Retinal pigment epithelial cell (primary cell): ENCODE measurements at regions not wholly inside any gene's neighbourhood (a gene's known extent, or its start where the extent isn't known, plus 50 kb on each side); places are given as distances from the start of the nearest gene placed in this dataset.

ENCODE experiments used
- DNase-seq: peaks from one replicate; pipeline ENCODE4 v3.0.0-alpha.2; 2010; ENCODE audit warnings: low read depth
- H3K4me3 ChIP-seq: 2 replicates; pipeline ENCODE4 v1.5.1; 2011; ENCODE audit warnings: mild to moderate bottlenecking, low read length, control low read depth, moderate library complexity
- TF ChIP-seq, protein P1 (sequence below): conservative IDR thresholded peaks from 2 replicates; pipeline ENCODE4 v1.5.1; 2011; ENCODE audit warnings: low read depth, low read length, control low read depth, inconsistent platforms

- DNase-seq = no peak
- H3K4me3 ChIP-seq = no peak overlapping the region
These were observed 72.7 kb upstream of the SLCO4A1 start for GRCh38 chr20:62569615-62570014.

DNA sequence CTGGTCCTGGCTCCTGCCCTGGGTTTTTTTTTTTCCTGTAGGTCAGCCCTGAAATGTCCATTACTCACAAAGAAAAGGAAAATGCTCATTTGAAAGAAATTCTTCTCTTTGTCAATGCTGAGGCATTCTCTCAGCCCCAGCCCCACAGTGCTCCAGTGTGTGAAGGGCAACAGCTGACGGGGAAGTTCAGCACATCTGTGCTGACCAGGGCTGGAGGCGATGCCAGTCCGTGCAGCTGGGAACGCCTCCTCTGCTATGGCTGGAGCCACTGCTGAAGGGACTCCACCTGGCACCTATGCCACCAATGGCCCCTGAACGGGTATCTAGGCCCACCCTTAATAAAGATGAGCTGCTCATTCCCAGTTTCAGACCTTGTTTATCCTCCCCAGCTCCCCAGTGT is 71.9 kb upstream of the SLCO4A1 start:
- no peak overlapping the region for H3K4me3 ChIP-seq
- no peak for DNase-seq
- TF ChIP-seq, protein P1, sequence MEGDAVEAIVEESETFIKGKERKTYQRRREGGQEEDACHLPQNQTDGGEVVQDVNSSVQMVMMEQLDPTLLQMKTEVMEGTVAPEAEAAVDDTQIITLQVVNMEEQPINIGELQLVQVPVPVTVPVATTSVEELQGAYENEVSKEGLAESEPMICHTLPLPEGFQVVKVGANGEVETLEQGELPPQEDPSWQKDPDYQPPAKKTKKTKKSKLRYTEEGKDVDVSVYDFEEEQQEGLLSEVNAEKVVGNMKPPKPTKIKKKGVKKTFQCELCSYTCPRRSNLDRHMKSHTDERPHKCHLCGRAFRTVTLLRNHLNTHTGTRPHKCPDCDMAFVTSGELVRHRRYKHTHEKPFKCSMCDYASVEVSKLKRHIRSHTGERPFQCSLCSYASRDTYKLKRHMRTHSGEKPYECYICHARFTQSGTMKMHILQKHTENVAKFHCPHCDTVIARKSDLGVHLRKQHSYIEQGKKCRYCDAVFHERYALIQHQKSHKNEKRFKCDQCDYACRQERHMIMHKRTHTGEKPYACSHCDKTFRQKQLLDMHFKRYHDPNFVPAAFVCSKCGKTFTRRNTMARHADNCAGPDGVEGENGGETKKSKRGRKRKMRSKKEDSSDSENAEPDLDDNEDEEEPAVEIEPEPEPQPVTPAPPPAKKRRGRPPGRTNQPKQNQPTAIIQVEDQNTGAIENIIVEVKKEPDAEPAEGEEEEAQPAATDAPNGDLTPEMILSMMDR = no peak

More at GRCh38 chr20:62569615-62570014, 72.7 kb upstream of the SLCO4A1 start:
- TF ChIP-seq, protein P1 = no peak

DNA sequence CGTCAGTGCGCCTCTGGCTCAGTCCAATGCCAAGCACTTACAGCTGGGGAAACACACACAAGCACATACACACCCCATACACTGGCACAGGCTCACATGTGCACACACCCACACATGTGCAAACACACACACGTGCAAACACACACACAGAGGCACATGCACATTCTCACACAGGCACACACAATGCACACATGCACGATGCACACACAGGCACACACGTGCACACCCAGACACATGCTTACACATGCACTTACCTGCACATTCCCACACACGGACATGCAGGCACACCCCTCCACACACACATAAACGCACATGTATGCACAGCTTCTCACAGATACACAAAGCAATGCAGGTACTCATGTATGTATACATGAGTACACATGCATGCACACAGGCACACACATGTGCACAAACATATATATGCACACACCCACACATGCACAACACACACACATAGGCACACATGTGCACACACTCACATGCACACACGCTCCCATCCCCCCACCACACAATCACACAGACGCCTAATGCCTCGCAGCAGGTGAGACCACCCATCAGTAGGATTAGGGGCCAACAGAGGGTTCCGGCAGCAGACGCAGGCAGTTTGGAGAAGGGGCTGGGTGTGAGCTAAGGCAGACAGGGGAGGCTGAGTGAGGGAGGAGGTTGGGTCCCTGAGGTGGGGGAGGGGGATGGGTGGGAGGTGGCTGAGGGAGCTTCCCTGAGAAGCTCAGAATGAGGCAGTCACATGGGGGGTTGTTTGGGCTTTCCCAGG is 71.2 kb upstream of the SLCO4A1 start:
- TF ChIP-seq, protein P1 = no peak
- no peak for DNase-seq
- no peak overlapping the region for H3K4me3 ChIP-seq

DNA sequence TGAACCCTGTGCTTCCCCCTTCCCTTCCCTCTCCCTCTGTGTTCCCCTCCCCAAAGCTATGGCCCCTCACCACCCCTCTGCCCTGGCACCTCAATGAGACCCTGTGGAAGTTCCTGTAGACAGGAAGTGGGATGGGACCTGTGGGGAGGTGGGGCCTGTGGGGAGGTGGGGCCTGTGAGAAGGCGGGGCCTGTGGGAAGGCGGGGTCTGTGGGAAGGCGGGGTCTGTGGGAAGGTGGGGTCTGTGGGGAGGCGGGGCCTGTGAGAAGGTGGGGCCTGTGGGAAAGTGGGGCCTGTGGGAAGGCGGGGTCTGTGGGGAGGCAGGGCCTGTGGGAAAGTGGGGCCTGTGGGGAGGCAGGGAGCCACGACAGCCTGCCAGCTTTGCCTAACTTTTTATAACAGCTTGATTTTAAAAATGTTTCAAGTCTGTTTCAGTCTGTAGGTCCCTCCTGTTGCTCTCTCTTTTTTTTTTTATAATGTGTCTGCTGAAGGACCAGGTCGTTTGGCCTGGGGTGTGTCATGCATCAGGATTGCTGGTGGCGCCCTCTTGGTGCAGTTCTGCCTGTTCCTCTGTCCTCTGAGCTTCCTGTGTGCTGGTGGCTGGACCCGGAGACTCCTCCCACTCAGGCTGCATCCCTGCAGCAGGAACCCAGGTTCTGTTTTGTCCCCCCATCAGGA is 70.5 kb upstream of the SLCO4A1 start:
- no peak for DNase-seq
- H3K4me3 ChIP-seq = no peak overlapping the region
- TF ChIP-seq, protein P1 = no peak

DNA sequence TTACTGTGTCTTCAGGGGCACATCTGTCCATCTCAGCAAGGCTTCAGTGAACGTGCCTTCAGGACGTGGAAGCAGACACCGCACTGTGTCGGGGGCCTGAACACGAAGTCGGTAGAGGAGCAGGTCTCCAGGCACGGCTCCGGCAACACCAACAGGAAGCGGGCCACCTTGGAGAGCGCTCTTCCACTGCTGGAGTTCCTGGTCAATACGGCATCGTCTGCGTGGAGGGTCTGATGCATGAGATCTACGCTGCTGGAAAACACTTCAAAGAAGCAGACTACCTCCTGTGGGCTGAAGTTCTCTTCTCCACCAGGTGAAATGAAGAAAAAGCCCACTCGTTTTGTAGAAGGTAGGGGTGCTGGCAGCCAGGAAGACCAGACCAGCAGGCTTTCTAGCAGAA is 69.3 kb upstream of the SLCO4A1 start:
- no peak for DNase-seq
- no peak overlapping the region for H3K4me3 ChIP-seq
- TF ChIP-seq, protein P1 = no peak

DNA sequence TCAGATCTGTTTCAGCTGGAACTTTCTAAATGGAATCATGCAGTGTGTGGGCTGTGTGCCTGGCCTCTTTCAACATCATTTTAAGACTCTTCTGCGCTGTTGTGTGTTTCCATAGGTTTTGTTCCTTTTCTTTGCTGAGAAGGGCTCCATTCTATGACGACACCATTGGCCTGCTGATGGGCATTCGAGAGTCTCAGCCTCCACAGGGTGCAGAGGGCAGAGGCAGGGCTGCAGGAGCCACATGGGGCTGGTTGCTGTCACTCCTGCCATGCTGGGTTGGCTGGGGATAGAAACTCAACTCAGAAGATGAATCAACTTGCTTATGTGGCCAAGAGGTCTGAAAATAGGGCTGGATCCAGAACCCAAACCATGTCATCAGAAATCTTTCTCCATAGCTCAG is 68.5 kb upstream of the SLCO4A1 start:
- TF ChIP-seq, protein P1 = no peak
- no peak for DNase-seq
- H3K4me3 ChIP-seq = no peak overlapping the region
